IMR-90 (cell line): ENCODE measurements at regions not wholly inside any gene's neighbourhood (a gene's known extent, or its start where the extent isn't known, plus 50 kb on each side); places are given as distances from the start of the nearest gene placed in this dataset.

Experiments
- ATAC-seq: fragments of 200-7000 bp; cut with Tn5 transposase; 2 replicates; pipeline ENCODE4 v1.9.1; 2020; ENCODE audit warnings: low read depth, mild to moderate bottlenecking, moderate library complexity
- BruUV-seq: library from RNA; stranded (reverse); fragments of 400-500 nt; replicated peaks from 2 replicates; lab custom pipeline; 2021; lab: Mats Ljungman, UMichigan
- CTCF ChIA-PET: fragments of 300-600 bp; formaldehyde crosslinking; extraction: SDS; loops from one replicate; lab custom pipeline; 2021; ENCODE audit warnings: antibody characterized with exemption; lab: Yijun Ruan, JAX
- POLR2A ChIA-PET: fragments of 300-600 bp; sonication (Branson Sonifier 250); formaldehyde crosslinking; loops from one replicate; lab custom pipeline; 2022; ENCODE audit warnings: antibody characterized with exemption; ENCODE audit not compliant: unreplicated experiment; lab: Charles Lee
- DNase-seq: peaks from one replicate; pipeline ENCODE4 v3.0.0; 2013
- H2AFZ ChIP-seq: replicated peaks from 2 replicates; pipeline ENCODE3; 2013; ENCODE audit warnings: low read length, mild to moderate bottlenecking; ENCODE audit not compliant: poor library complexity
- H2AK5ac ChIP-seq: 2 replicates; pipeline ENCODE4 v1.6.1; 2013; ENCODE audit warnings: low read depth, low read length, inconsistent platforms
- H2AK9ac ChIP-seq: replicated peaks from 2 replicates; pipeline ENCODE3; 2013; ENCODE audit warnings: mild to moderate bottlenecking, low read depth, low read length, moderate library complexity; ENCODE audit not compliant: poor library complexity
- H2BK120ac ChIP-seq: 2 replicates; pipeline ENCODE4 v1.6.1; 2013; ENCODE audit warnings: low read depth, low read length, inconsistent platforms
- H2BK15ac ChIP-seq: 3 replicates; pipeline ENCODE4 v1.6.1; 2013; ENCODE audit warnings: low read depth, low read length, inconsistent platforms
- H2BK20ac ChIP-seq: 2 replicates; pipeline ENCODE4 v1.6.1; 2013; ENCODE audit warnings: low read depth, mild to moderate bottlenecking, inconsistent platforms, low read length, moderate library complexity
- H2BK5ac ChIP-seq: 2 replicates; pipeline ENCODE4 v1.6.1; 2013; ENCODE audit warnings: mild to moderate bottlenecking, low read depth, low read length, inconsistent platforms; ENCODE audit not compliant: poor library complexity, severe bottlenecking
- H3K14ac ChIP-seq: replicated peaks from 2 replicates; pipeline ENCODE4 v1.6.1; 2013; ENCODE audit warnings: low read depth, low read length, inconsistent platforms
- H3K18ac ChIP-seq: 2 replicates; pipeline ENCODE4 v1.6.1; 2013; ENCODE audit warnings: low read depth, low read length, control low read depth
- H3K23ac ChIP-seq: 2 replicates; pipeline ENCODE4 v1.6.1; 2013; ENCODE audit warnings: low read depth, low read length, inconsistent platforms
- H3K27ac ChIP-seq: 2 replicates; pipeline ENCODE4 v1.5.1; 2013; ENCODE audit warnings: mild to moderate bottlenecking, control low read depth, low read length; ENCODE audit not compliant: insufficient read depth
- H3K27me3 ChIP-seq: 2 replicates; pipeline ENCODE4 v1.6.1; 2013; ENCODE audit warnings: low read length; ENCODE audit not compliant: control insufficient read depth, insufficient read depth
- H3K36me3 ChIP-seq: 2 replicates; pipeline ENCODE4 v1.6.1; 2013; ENCODE audit warnings: low read length, mixed read lengths; ENCODE audit not compliant: control insufficient read depth, insufficient read depth
- H3K4ac ChIP-seq: 2 replicates; pipeline ENCODE4 v1.6.1; 2013; ENCODE audit warnings: low read depth, low read length, inconsistent platforms
- H3K4me1 ChIP-seq: 2 replicates; pipeline ENCODE4 v1.6.1; 2013; ENCODE audit warnings: low read length, mixed read lengths; ENCODE audit not compliant: control insufficient read depth, insufficient read depth
- H3K4me2 ChIP-seq: 2 replicates; pipeline ENCODE4 v1.6.1; 2013; ENCODE audit warnings: low read depth, mild to moderate bottlenecking, control low read depth, low read length, moderate library complexity
- H3K4me3 ChIP-seq: 2 replicates; pipeline ENCODE4 v1.5.1; 2013; ENCODE audit warnings: low read depth, mild to moderate bottlenecking, control low read depth, low read length, moderate library complexity; ENCODE audit not compliant: insufficient read depth
- H3K56ac ChIP-seq: 2 replicates; pipeline ENCODE4 v1.6.1; 2013; ENCODE audit warnings: low read length, inconsistent platforms; ENCODE audit not compliant: insufficient read depth; ENCODE audit errors: extremely low read depth
- H3K79me1 ChIP-seq, 2 experiments: 2 replicates each; pipeline ENCODE4 v1.6.1; 2013; ENCODE audit warnings: low read length in 2 of 2, inconsistent platforms in 1 of 2, low read depth in 1 of 2
- H3K9ac ChIP-seq: 2 replicates; pipeline ENCODE4 v1.6.1; 2013; ENCODE audit warnings: low read depth, low read length, control low read depth
- H3K9me1 ChIP-seq: 2 replicates; pipeline ENCODE4 v1.6.1; 2013; ENCODE audit warnings: low read length, inconsistent platforms; ENCODE audit not compliant: insufficient read depth
- H3K9me3 ChIP-seq: 2 replicates; pipeline ENCODE4 v1.6.1; 2013; ENCODE audit warnings: low read length; ENCODE audit not compliant: control insufficient read depth, insufficient read depth
- H4K20me1 ChIP-seq: 2 replicates; pipeline ENCODE4 v1.6.1; 2013; ENCODE audit warnings: low read length, inconsistent platforms; ENCODE audit not compliant: insufficient read depth
- H4K5ac ChIP-seq: 2 replicates; pipeline ENCODE4 v1.6.1; 2013; ENCODE audit warnings: mild to moderate bottlenecking, low read depth, low read length, control low read depth
- H4K8ac ChIP-seq, 2 experiments: 2 replicates each; pipeline ENCODE4 v1.6.1; 2013; ENCODE audit warnings: low read depth in 2 of 2, low read length in 2 of 2, control low read depth in 1 of 2, inconsistent platforms in 1 of 2
- H4K91ac ChIP-seq: 2 replicates; pipeline ENCODE4 v1.6.1; 2013; ENCODE audit warnings: low read depth, low read length, inconsistent platforms; ENCODE audit not compliant: insufficient read depth
- BHLHE40 ChIP-seq: fragments of 150-350 bp; IDR thresholded peaks from 2 replicates; pipeline ENCODE4 v1.6.1; 2016; ENCODE audit warnings: mild to moderate bottlenecking, low read depth, low read length
- CEBPB ChIP-seq: IDR thresholded peaks from 2 replicates; pipeline ENCODE4 v1.6.1; 2012; ENCODE audit warnings: low read depth, low read length, improper control_type of control experiment
- CHD1 ChIP-seq: IDR thresholded peaks from 2 replicates; pipeline ENCODE4 v1.6.1; 2012; ENCODE audit warnings: low read depth, low read length, improper control_type of control experiment
- CTCF ChIP-seq: conservative IDR thresholded peaks from 2 replicates; pipeline ENCODE4 v1.5.1; 2012; ENCODE audit warnings: mild to moderate bottlenecking, low read depth, low read length, improper control_type of control experiment
- ELK1 ChIP-seq: fragments of 150-350 bp; IDR thresholded peaks from 2 replicates; pipeline ENCODE4 v1.6.1; 2016; ENCODE audit warnings: low read depth, mild to moderate bottlenecking, low read length, moderate library complexity, borderline replicate concordance
- FOS ChIP-seq: fragments of 150-350 bp; IDR thresholded peaks from 2 replicates; pipeline ENCODE4 v1.6.1; 2016; ENCODE audit warnings: low read depth, low read length
- MAFK ChIP-seq: IDR thresholded peaks from 2 replicates; pipeline ENCODE4 v1.6.1; 2012; ENCODE audit warnings: low read depth, low read length, improper control_type of control experiment
- MAZ ChIP-seq: IDR thresholded peaks from 2 replicates; pipeline ENCODE4 v1.6.1; 2012; ENCODE audit warnings: low read depth, mild to moderate bottlenecking, low read length, improper control_type of control experiment, moderate library complexity, borderline replicate concordance
- MXI1 ChIP-seq: IDR thresholded peaks from 2 replicates; pipeline ENCODE4 v1.6.1; 2012; ENCODE audit warnings: low read depth, mild to moderate bottlenecking, low read length, moderate library complexity, borderline replicate concordance
- RAD21 ChIP-seq: IDR thresholded peaks from 2 replicates; pipeline ENCODE4 v1.6.1; 2012; ENCODE audit warnings: low read length, improper control_type of control experiment
- RCOR1 ChIP-seq: IDR thresholded peaks from 2 replicates; pipeline ENCODE4 v1.6.1; 2012; ENCODE audit warnings: mild to moderate bottlenecking, low read length, improper control_type of control experiment; ENCODE audit not compliant: insufficient replicate concordance
- RFX5 ChIP-seq: IDR thresholded peaks from 2 replicates; pipeline ENCODE4 v1.8.0; 2012; ENCODE audit warnings: low read depth, mild to moderate bottlenecking, low read length, moderate library complexity
- SMC3 ChIP-seq: fragments of 150-350 bp; IDR thresholded peaks from 2 replicates; pipeline ENCODE4 v1.6.1; 2016; ENCODE audit warnings: low read depth, mild to moderate bottlenecking, antibody characterized with exemption, low read length, moderate library complexity
- USF2 ChIP-seq: fragments of 150-350 bp; IDR thresholded peaks from 2 replicates; pipeline ENCODE4 v1.6.1; 2017; ENCODE audit warnings: mild to moderate bottlenecking, antibody characterized with exemption, low read length, low read depth
- WGBS, 2 experiments: methylation state at CpG; one replicate each; pipeline versions ENCODE4 v1.1.5 to v1.1.7; 2013; ENCODE audit warnings: missing lambda C conversion rate in 2 of 2; ENCODE audit not compliant: insufficient read length in 1 of 2; ENCODE audit errors: extremely low coverage in 2 of 2; 5-methylcytosine and 5-hydroxymethylcytosine counted together
- dilution Hi-C: fragments of 300-500 bp; cut with HindIII; formaldehyde crosslinking; loops from one replicate; pipeline ENCODE4 v1.14.3; 2018; ENCODE audit warnings: low sequenced_read_pairs; ENCODE audit not compliant: unreplicated experiment
- in situ Hi-C: fragments of 300-500 bp; cut with MboI; formaldehyde crosslinking; loops from 3 replicates; pipeline ENCODE4 v1.14.3; 2019; ENCODE audit warnings: low sequenced_read_pairs, inconsistent platforms, mixed read lengths
- intact Hi-C: fragments of 100-400 bp; cut with micrococcal nuclease; formaldehyde crosslinking; loops from 2 replicates; pipeline ENCODE4 v1.10.0; 2022

- Histone ChIP-seq H4K8ac (no peak overlapping the region), H2BK20ac (no peak overlapping the region), H2AK5ac (no peak overlapping the region), H3K4me1 (no peaks in the 10 kb centered on the region), H3K79me1 (no peaks in the 10 kb centered on the region), H3K36me3 (no peaks in the 10 kb centered on the region), H3K27me3 (no peaks in the 10 kb centered on the region), H3K9me1 (no peaks in the 10 kb centered on the region), H2BK15ac (no peak overlapping the region), H3K9me3 (peaks cover 10% of the 10 kb centered on the region), H2BK5ac (no peak overlapping the region), H3K27ac (no peak overlapping the region), H2AK9ac (no peak overlapping the region), H3K56ac (no peak overlapping the region), H3K18ac (no peak overlapping the region), H3K14ac (no peak overlapping the region), H3K4me2 (no peak overlapping the region), H3K9ac (no peak overlapping the region), H4K91ac (no peak overlapping the region), H2BK120ac (no peak overlapping the region), H4K5ac (no peak overlapping the region), H3K23ac (no peak overlapping the region), H2AFZ (no peak overlapping the region), H3K4ac (no peak overlapping the region), H4K20me1 (no peaks in the 10 kb centered on the region), H3K4me3 (no peak overlapping the region)
- BruUV-seq, result no TSS peak
- ATAC-seq (no peak), DNase-seq (no peak)
- CTCF ChIA-PET, result no interaction called here
- TF ChIP-seq ELK1, result no peak
- no peak for TF ChIP-seq RAD21
- TF ChIP-seq MAFK, result no peak
- TF ChIP-seq CHD1, result no peak
- TF ChIP-seq RFX5, result no peak
- no peak for TF ChIP-seq CTCF
- no peak for TF ChIP-seq FOS
- no peak for TF ChIP-seq SMC3
- TF ChIP-seq CEBPB, result no peak
- TF ChIP-seq RCOR1, result no peak
- TF ChIP-seq USF2, result no peak
- no peak for TF ChIP-seq MAZ
- TF ChIP-seq MXI1, result no peak
- no peak for TF ChIP-seq BHLHE40
- POLR2A ChIA-PET, result no interaction called here
- intact Hi-C loops (no loop called here), in situ Hi-C loops (no loop called here), dilution Hi-C loops (no loop called here)
- WGBS, 2 experiments, result no CpG with 5 or more reads among the region's 5 CpGs
Measured at GRCh38 chr12:127144770-127145169, 1122.2 kb upstream of the TMEM132C start.
